ENCODE measurements at regions not wholly inside any gene's neighbourhood (a gene's known extent, or its start where the extent isn't known, plus 50 kb on each side); places are given as distances from the start of the nearest gene placed in this dataset.

DNA sequence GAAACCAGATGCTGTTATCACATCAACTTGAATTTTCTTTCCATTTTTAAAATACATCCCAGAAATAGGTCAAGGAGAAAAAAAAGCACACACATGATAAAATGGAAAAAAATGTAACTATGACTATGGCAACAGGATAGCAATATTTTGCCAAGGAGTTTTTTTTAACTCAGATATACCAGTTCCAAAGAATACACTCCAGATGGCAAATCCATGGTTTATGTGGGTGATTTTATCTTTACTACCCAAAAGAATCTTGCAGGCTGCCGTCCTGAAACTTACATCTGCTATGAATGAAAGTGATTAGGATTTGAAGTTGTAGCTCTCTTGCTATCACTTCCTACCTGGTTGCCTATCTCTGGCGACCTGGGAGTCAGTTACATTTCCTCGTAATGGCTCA, 91.0 kb upstream of the PLPPR4 start:
- DNase-seq (ENCODE audit: extremely low read depth in 1 of 4, low spot score in 3 of 4) (no peak), FAIRE-seq (no peak), ATAC-seq (no peak)
- TF ChIP-seq PHF21A (IDR thresholded peaks at IDR 0.05; ENCODE audit: borderline replicate concordance, low read depth) (no peak), STAG1 (CRISPR knock-in tag; IDR thresholded peaks at IDR 0.05; ENCODE audit: borderline replicate concordance) (no peak), HDAC6 (IDR thresholded peaks at IDR 0.05; ENCODE audit: low read depth, low read length) (no peak), ZNF146 (CRISPR knock-in tag; IDR thresholded peaks at IDR 0.05; ENCODE audit: unreplicated experiment) (no peak), MIER1 (IDR thresholded peaks at IDR 0.05; ENCODE audit: low read depth) (no peak), NELFE (IDR thresholded peaks at IDR 0.05; ENCODE audit: insufficient read depth, insufficient read length) (no peak)
- Histone ChIP-seq H3K36me3 (ENCODE audit: control insufficient read depth, insufficient read depth, low read length) (no peaks in the 10 kb centered on the region), H2AFZ (ENCODE audit: low read depth, low read length) (no peak overlapping the region), H3K9me3 (replicated peaks; ENCODE audit: control insufficient read depth, insufficient read depth, low read depth, low read length) (no peaks in the 10 kb centered on the region), H3K79me2 (ENCODE audit: control insufficient read depth, insufficient read depth, low read length) (no peaks in the 10 kb centered on the region), H3K4me3 (no peak overlapping the region), H3K9me1 (ENCODE audit: control insufficient read depth, insufficient read depth, low read length) (no peaks in the 10 kb centered on the region), H3K27me3 (ENCODE audit: control insufficient read depth in 2 of 2, insufficient read depth in 2 of 2, low read length in 2 of 2) (no peaks in the 10 kb centered on the region), H3K4me1 (replicated peaks in 1 of 2; ENCODE audit: control insufficient read depth in 2 of 2, insufficient read depth in 2 of 2, low read length in 2 of 2) (no peaks in the 10 kb centered on the region), H3K27ac (ENCODE audit: extremely low read depth, low read depth, low read length) (no peak overlapping the region), H3K4me2 (ENCODE audit: insufficient read depth, low read length) (no peak overlapping the region), H4K20me1 (replicated peaks; ENCODE audit: control insufficient read depth, insufficient read depth, low read length) (no peaks in the 10 kb centered on the region), H3K9ac (ENCODE audit: insufficient read depth in 1 of 2, low read depth in 2 of 2, low read length in 2 of 2) (no peak overlapping the region)
- 0% methylated on average over 3 of the region's 3 CpGs for WGBS (ENCODE audit: insufficient coverage, low coverage, missing lambda C conversion rate)
- intact Hi-C loops (cut with micrococcal nuclease): no loop called here
- CTCF ChIA-PET (ENCODE audit: low intra/inter-chr PET ratio): no interaction called here
- BruUV-seq (replicated peaks): no TSS peak
- POLR2A ChIA-PET: interaction anchor here (0.6 kb wide), 1 partner anchor 72 kb away, joined by 3 read pairs; no protein-coding TSS in a partner anchor
- in situ Hi-C loops (cut with MboI): no loop called here

DNA sequence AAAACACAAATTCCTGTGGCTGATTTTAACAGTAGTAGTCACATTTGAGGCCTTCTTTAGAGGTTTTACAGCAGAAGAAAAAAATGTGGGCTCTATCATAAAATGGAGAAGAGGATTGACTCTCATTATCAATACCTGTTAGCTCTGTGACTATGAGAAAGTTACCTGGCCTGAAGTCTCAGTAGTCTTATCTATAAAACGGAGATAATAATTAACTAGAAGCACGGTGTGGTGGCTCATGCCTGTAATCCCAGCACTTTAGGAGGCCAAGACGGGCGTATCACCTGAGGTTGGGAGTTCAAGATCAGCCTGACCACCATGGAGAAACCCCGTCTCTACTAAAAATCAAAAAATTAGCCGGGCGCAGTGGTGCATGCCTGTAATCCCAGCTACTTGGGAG, 90.4 kb upstream of the PLPPR4 start:
- no peaks in the 10 kb centered on the region for H3K79me2 ChIP-seq (ENCODE audit: control insufficient read depth, insufficient read depth, low read length)
- H3K9me3 ChIP-seq (replicated peaks; ENCODE audit: control insufficient read depth, insufficient read depth, low read depth, low read length): no peaks in the 10 kb centered on the region
- CTCF ChIA-PET (ENCODE audit: low intra/inter-chr PET ratio): no interaction called here
- no peaks in the 10 kb centered on the region for H3K4me1 ChIP-seq (replicated peaks in 1 of 2; ENCODE audit: control insufficient read depth in 2 of 2, insufficient read depth in 2 of 2, low read length in 2 of 2)
- in situ Hi-C loops (cut with MboI): no loop called here
- no peak for DNase-seq (ENCODE audit: extremely low read depth in 1 of 4, low spot score in 3 of 4)
- no peak overlapping the region for H3K4me3 ChIP-seq
- intact Hi-C loops (cut with micrococcal nuclease): no loop called here
- 6% methylated on average over 7 of the region's 7 CpGs for WGBS (ENCODE audit: insufficient coverage, low coverage, missing lambda C conversion rate)
- no peaks in the 10 kb centered on the region for H3K27me3 ChIP-seq (ENCODE audit: control insufficient read depth in 2 of 2, insufficient read depth in 2 of 2, low read length in 2 of 2)
- H4K20me1 ChIP-seq (replicated peaks; ENCODE audit: control insufficient read depth, insufficient read depth, low read length): no peaks in the 10 kb centered on the region
- H3K36me3 ChIP-seq (ENCODE audit: control insufficient read depth, insufficient read depth, low read length): no peaks in the 10 kb centered on the region
- no peak for FAIRE-seq
- H3K9ac ChIP-seq (ENCODE audit: insufficient read depth in 1 of 2, low read depth in 2 of 2, low read length in 2 of 2): no peak overlapping the region
- no peak overlapping the region for H3K27ac ChIP-seq (ENCODE audit: extremely low read depth, low read depth, low read length)
- POLR2A ChIA-PET: interaction anchor here (0.6 kb wide), 1 partner anchor 71 kb away, joined by 3 read pairs; no protein-coding TSS in a partner anchor
- H3K4me2 ChIP-seq (ENCODE audit: insufficient read depth, low read length): no peak overlapping the region
- no peaks in the 10 kb centered on the region for H3K9me1 ChIP-seq (ENCODE audit: control insufficient read depth, insufficient read depth, low read length)
- no TSS peak for BruUV-seq (replicated peaks)
- no peak overlapping the region for H2AFZ ChIP-seq (ENCODE audit: low read depth, low read length)
- ATAC-seq: no peak
- TF ChIP-seq POLR2A (conservative IDR thresholded peaks at IDR 0.05) (no peak), HMG20A (CRISPR knock-in tag; conservative IDR thresholded peaks at IDR 0.05) (no peak), POLR3G (IDR thresholded peaks at IDR 0.05; ENCODE audit: extremely low read depth, insufficient read length, insufficient replicate concordance) (no peak), TGIF2 (CRISPR knock-in tag; IDR thresholded peaks at IDR 0.05) (no peak), TBL1XR1 (IDR thresholded peaks at IDR 0.05; ENCODE audit: low read length in 2 of 2) (no peak), SMARCC2 (IDR thresholded peaks at IDR 0.05; ENCODE audit: low read depth) (no peak), SUPT5H (IDR thresholded peaks at IDR 0.05) (no peak), HEY1 (CRISPR knock-in tag; IDR thresholded peaks at IDR 0.05; ENCODE audit: borderline replicate concordance) (no peak), CBX5 (IDR thresholded peaks at IDR 0.05; ENCODE audit: borderline replicate concordance, low read depth) (no peak), KLF13 (tag; IDR thresholded peaks at IDR 0.05; ENCODE audit: borderline replicate concordance, low read depth) (no peak), TSC22D4 (tag; IDR thresholded peaks at IDR 0.05) (no peak), THRAP3 (IDR thresholded peaks at IDR 0.05; ENCODE audit: borderline replicate concordance) (no peak)
- TF ChIP-seq, protein P1, sequence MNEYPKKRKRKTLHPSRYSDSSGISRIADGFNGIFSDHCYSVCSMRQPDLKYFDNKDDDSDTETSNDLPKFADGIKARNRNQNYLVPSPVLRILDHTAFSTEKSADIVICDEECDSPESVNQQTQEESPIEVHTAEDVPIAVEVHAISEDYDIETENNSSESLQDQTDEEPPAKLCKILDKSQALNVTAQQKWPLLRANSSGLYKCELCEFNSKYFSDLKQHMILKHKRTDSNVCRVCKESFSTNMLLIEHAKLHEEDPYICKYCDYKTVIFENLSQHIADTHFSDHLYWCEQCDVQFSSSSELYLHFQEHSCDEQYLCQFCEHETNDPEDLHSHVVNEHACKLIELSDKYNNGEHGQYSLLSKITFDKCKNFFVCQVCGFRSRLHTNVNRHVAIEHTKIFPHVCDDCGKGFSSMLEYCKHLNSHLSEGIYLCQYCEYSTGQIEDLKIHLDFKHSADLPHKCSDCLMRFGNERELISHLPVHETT (CRISPR knock-in tag; conservative IDR thresholded peaks at IDR 0.05 in 1 of 2, IDR thresholded peaks at IDR 0.05 in 1 of 2): no peak

Measured in K562 (cell line).